HUES48 (cell line): ENCODE measurements at regions not wholly inside any gene's neighbourhood (a gene's known extent, or its start where the extent isn't known, plus 50 kb on each side); places are given as distances from the start of the nearest gene placed in this dataset.

ENCODE experiments used
- H3K27ac ChIP-seq: one replicate; pipeline ENCODE4 v1.7.0; 2013; ENCODE audit warnings: low read depth, low read length, inconsistent platforms
- H3K27me3 ChIP-seq: 2 replicates; pipeline ENCODE4 v1.6.1; 2013; ENCODE audit warnings: mild to moderate bottlenecking, low read length; ENCODE audit not compliant: control insufficient read depth, insufficient read depth
- H3K36me3 ChIP-seq: 2 replicates; pipeline ENCODE4 v1.6.1; 2013; ENCODE audit warnings: low read length; ENCODE audit not compliant: control insufficient read depth, insufficient read depth
- H3K4me1 ChIP-seq: 2 replicates; pipeline ENCODE4 v1.6.1; 2013; ENCODE audit warnings: mild to moderate bottlenecking, low read length; ENCODE audit not compliant: control insufficient read depth, insufficient read depth
- H3K4me3 ChIP-seq: 2 replicates; pipeline ENCODE4 v1.5.1; 2013; ENCODE audit warnings: mild to moderate bottlenecking, low read depth, low read length
- H3K9ac ChIP-seq: 2 replicates; pipeline ENCODE4 v1.6.1; 2013; ENCODE audit warnings: mild to moderate bottlenecking, low read depth, low read length, moderate library complexity
- H3K9me3 ChIP-seq: 2 replicates; pipeline ENCODE4 v1.6.1; 2013; ENCODE audit warnings: low read length; ENCODE audit not compliant: control insufficient read depth, insufficient read depth

- no peak overlapping the region for H3K9ac ChIP-seq
- H3K4me3 ChIP-seq = no peak overlapping the region
- H3K9me3 ChIP-seq = peaks cover 8% of the 10 kb centered on the region; the same call in 1 of the 2 replicates
- no peaks in the 10 kb centered on the region for H3K36me3 ChIP-seq
- H3K27ac ChIP-seq = no peak overlapping the region
- no peaks in the 10 kb centered on the region for H3K27me3 ChIP-seq
- H3K4me1 ChIP-seq = peaks cover 5% of the 10 kb centered on the region
Measured at GRCh38 chr2:228864131-228864530, 407.0 kb downstream of the PID1 start.

- H3K36me3 ChIP-seq = no peaks in the 10 kb centered on the region
Measured at GRCh38 chr2:228860601-228861285, 410.3 kb downstream of the PID1 start.

GRCh38 chr2:228853151-228853550 lies 417.9 kb downstream of the PID1 start:
- peaks cover 3% of the 10 kb centered on the region; the same call in 1 of the 2 replicates for H3K4me1 ChIP-seq
- H3K9ac ChIP-seq = no peak overlapping the region
- H3K27ac ChIP-seq = no peak overlapping the region

More at GRCh38 chr2:228860601-228861285, 410.3 kb downstream of the PID1 start:
- H3K27me3 ChIP-seq = no peaks in the 10 kb centered on the region
- H3K9me3 ChIP-seq = no peaks in the 10 kb centered on the region
- no peaks in the 10 kb centered on the region for H3K4me1 ChIP-seq
- H3K9ac ChIP-seq = no peak overlapping the region
- H3K27ac ChIP-seq = no peak overlapping the region
- no peak overlapping the region for H3K4me3 ChIP-seq

GRCh38 chr2:228848638-228849037 lies 422.4 kb downstream of the PID1 start:
- peaks cover 3% of the 10 kb centered on the region; the same call in 1 of the 2 replicates for H3K4me1 ChIP-seq
- no peaks in the 10 kb centered on the region for H3K27me3 ChIP-seq
- H3K9ac ChIP-seq = no peak overlapping the region
- no peaks in the 10 kb centered on the region for H3K36me3 ChIP-seq
- H3K9me3 ChIP-seq = no peaks in the 10 kb centered on the region
- no peak overlapping the region for H3K27ac ChIP-seq
- no peak overlapping the region for H3K4me3 ChIP-seq

More at GRCh38 chr2:228853151-228853550, 417.9 kb downstream of the PID1 start:
- Histone ChIP-seq H3K36me3 (no peaks in the 10 kb centered on the region), H3K27me3 (no peaks in the 10 kb centered on the region), H3K9me3 (no peaks in the 10 kb centered on the region), H3K4me3 (no peak overlapping the region)

GRCh38 chr2:228847684-228848083 lies 423.4 kb downstream of the PID1 start:
- Histone ChIP-seq H3K4me3 (no peak overlapping the region), H3K27me3 (no peaks in the 10 kb centered on the region), H3K36me3 (no peaks in the 10 kb centered on the region), H3K9me3 (no peaks in the 10 kb centered on the region), H3K27ac (no peak overlapping the region), H3K9ac (no peak overlapping the region), H3K4me1 (peaks cover 3% of the 10 kb centered on the region; the same call in 1 of the 2 replicates)

GRCh38 chr2:228846161-228846560 lies 424.9 kb downstream of the PID1 start:
- H3K9ac ChIP-seq = no peak overlapping the region
- no peaks in the 10 kb centered on the region for H3K27me3 ChIP-seq
- H3K27ac ChIP-seq = no peak overlapping the region
- H3K36me3 ChIP-seq = no peaks in the 10 kb centered on the region
- no peaks in the 10 kb centered on the region for H3K9me3 ChIP-seq
- peaks cover 3% of the 10 kb centered on the region; the same call in 1 of the 2 replicates for H3K4me1 ChIP-seq
- no peak overlapping the region for H3K4me3 ChIP-seq

GRCh38 chr2:228845162-228845925 lies 425.7 kb downstream of the PID1 start:
- Histone ChIP-seq H3K4me3 (no peak overlapping the region), H3K27ac (no peak overlapping the region), H3K9me3 (no peaks in the 10 kb centered on the region), H3K27me3 (no peaks in the 10 kb centered on the region), H3K36me3 (no peaks in the 10 kb centered on the region), H3K4me1 (peaks cover 3% of the 10 kb centered on the region; the same call in 1 of the 2 replicates), H3K9ac (no peak overlapping the region)

GRCh38 chr2:228841877-228842276 lies 429.2 kb downstream of the PID1 start:
- H3K4me1 ChIP-seq = no peaks in the 10 kb centered on the region
- no peak overlapping the region for H3K27ac ChIP-seq
- H3K4me3 ChIP-seq = no peak overlapping the region
- H3K27me3 ChIP-seq = no peaks in the 10 kb centered on the region
- H3K36me3 ChIP-seq = no peaks in the 10 kb centered on the region
- no peaks in the 10 kb centered on the region for H3K9me3 ChIP-seq
- H3K9ac ChIP-seq = no peak overlapping the region

GRCh38 chr2:228841475-228841874 lies 429.6 kb downstream of the PID1 start:
- H3K4me1 ChIP-seq = no peaks in the 10 kb centered on the region
- no peaks in the 10 kb centered on the region for H3K36me3 ChIP-seq
- H3K9me3 ChIP-seq = no peaks in the 10 kb centered on the region
- no peaks in the 10 kb centered on the region for H3K27me3 ChIP-seq
- H3K4me3 ChIP-seq = no peak overlapping the region
- H3K27ac ChIP-seq = no peak overlapping the region
- no peak overlapping the region for H3K9ac ChIP-seq

GRCh38 chr2:228840743-228841114 lies 430.4 kb downstream of the PID1 start:
- no peaks in the 10 kb centered on the region for H3K9me3 ChIP-seq
- no peak overlapping the region for H3K9ac ChIP-seq
- no peak overlapping the region for H3K4me3 ChIP-seq
- no peaks in the 10 kb centered on the region for H3K4me1 ChIP-seq
- no peaks in the 10 kb centered on the region for H3K36me3 ChIP-seq
- H3K27ac ChIP-seq = no peak overlapping the region
- H3K27me3 ChIP-seq = no peaks in the 10 kb centered on the region

- Histone ChIP-seq H3K27me3 (no peaks in the 10 kb centered on the region), H3K27ac (no peak overlapping the region), H3K9me3 (no peaks in the 10 kb centered on the region), H3K4me3 (no peak overlapping the region), H3K4me1 (no peaks in the 10 kb centered on the region), H3K36me3 (no peaks in the 10 kb centered on the region), H3K9ac (no peak overlapping the region)
Measured at GRCh38 chr2:228840113-228840742, 430.9 kb downstream of the PID1 start.
